ENCODE measurements at regions not wholly inside any gene's neighbourhood (a gene's known extent, or its start where the extent isn't known, plus 50 kb on each side); places are given as distances from the start of the nearest gene placed in this dataset.
A peak's percentile ranks its signal among the peaks of the same experiment; 100 is the strongest.

GRCh38 chr9:29648601-29649000 lies 2075.3 kb upstream of the C9orf72 start:
- Histone ChIP-seq H4K20me1 (ENCODE audit: insufficient read depth, low read length) (no peaks in the 10 kb centered on the region), H3K27ac (ENCODE audit: low read length) (no peak overlapping the region), H3K79me2 (ENCODE audit: low read length) (no peaks in the 10 kb centered on the region), H3K4me1 (ENCODE audit: low read length) (no peaks in the 10 kb centered on the region), H3K27me3 (ENCODE audit: low read depth, low read length) (no peaks in the 10 kb centered on the region), H3K9me3 (ENCODE audit: insufficient read depth, low read length) (no peaks in the 10 kb centered on the region), H3K4me3 (ENCODE audit: low read length) (no peak overlapping the region), H3K4me2 (ENCODE audit: low read length) (no peak overlapping the region), H3K9ac (ENCODE audit: low read length) (no peak overlapping the region), H3K36me3 (replicated peaks; ENCODE audit: low read depth, low read length) (no peaks in the 10 kb centered on the region), H2AFZ (ENCODE audit: low read depth, low read length) (no peak overlapping the region)
- no peak for TF ChIP-seq EZH2phosphoT487 (IDR thresholded peaks at IDR 0.05; ENCODE audit: low read depth)
- no peak for TF ChIP-seq CTCF (IDR thresholded peaks at IDR 0.05; ENCODE audit: low read depth, low read length)

- no peak overlapping the region for H3K4me3 ChIP-seq (ENCODE audit: low read length)
- peaks cover 4% of the 10 kb centered on the region; the same call in 1 of the 2 replicates for H3K4me1 ChIP-seq (ENCODE audit: low read length)
- TF ChIP-seq EZH2phosphoT487 (IDR thresholded peaks at IDR 0.05; ENCODE audit: low read depth) (no peak), CTCF (IDR thresholded peaks at IDR 0.05; ENCODE audit: low read depth, low read length) (no peak)
- H3K4me2 ChIP-seq (ENCODE audit: low read length): no peak overlapping the region
- H3K9me3 ChIP-seq (ENCODE audit: insufficient read depth, low read length): no peaks in the 10 kb centered on the region
- H3K36me3 ChIP-seq (replicated peaks; ENCODE audit: low read depth, low read length): no peaks in the 10 kb centered on the region
- no peak overlapping the region for H2AFZ ChIP-seq (ENCODE audit: low read depth, low read length)
- H3K9ac ChIP-seq (ENCODE audit: low read length): no peak overlapping the region
- H3K27ac ChIP-seq (ENCODE audit: low read length): no peak overlapping the region
- no peaks in the 10 kb centered on the region for H4K20me1 ChIP-seq (ENCODE audit: insufficient read depth, low read length)
- H3K27me3 ChIP-seq (ENCODE audit: low read depth, low read length): no peaks in the 10 kb centered on the region
- H3K79me2 ChIP-seq (ENCODE audit: low read length): no peaks in the 10 kb centered on the region
Measured at GRCh38 chr9:29656641-29657406, 2083.5 kb upstream of the C9orf72 start.

- H2AFZ ChIP-seq (ENCODE audit: low read depth, low read length): no peak overlapping the region
- no peak for TF ChIP-seq CTCF (IDR thresholded peaks at IDR 0.05; ENCODE audit: low read depth, low read length)
- no peak for TF ChIP-seq EZH2phosphoT487 (IDR thresholded peaks at IDR 0.05; ENCODE audit: low read depth)
- H3K79me2 ChIP-seq (ENCODE audit: low read length): no peaks in the 10 kb centered on the region
- no peaks in the 10 kb centered on the region for H4K20me1 ChIP-seq (ENCODE audit: insufficient read depth, low read length)
- no peak overlapping the region for H3K9ac ChIP-seq (ENCODE audit: low read length)
- no peak overlapping the region for H3K4me3 ChIP-seq (ENCODE audit: low read length)
- no peaks in the 10 kb centered on the region for H3K9me3 ChIP-seq (ENCODE audit: insufficient read depth, low read length)
- H3K27ac ChIP-seq (ENCODE audit: low read length): no peak overlapping the region
- no peak overlapping the region for H3K4me2 ChIP-seq (ENCODE audit: low read length)
- H3K27me3 ChIP-seq (ENCODE audit: low read depth, low read length): no peaks in the 10 kb centered on the region
- no peaks in the 10 kb centered on the region for H3K36me3 ChIP-seq (replicated peaks; ENCODE audit: low read depth, low read length)
- peaks cover 4% of the 10 kb centered on the region; the same call in 1 of the 2 replicates for H3K4me1 ChIP-seq (ENCODE audit: low read length)
Measured at GRCh38 chr9:29657821-29658220, 2084.5 kb upstream of the C9orf72 start.

GRCh38 chr9:29659014-29659413 lies 2085.7 kb upstream of the C9orf72 start:
- no peak for TF ChIP-seq EZH2phosphoT487 (IDR thresholded peaks at IDR 0.05; ENCODE audit: low read depth)
- peak; percentile 15; the same call in 1 of the 2 replicates for TF ChIP-seq CTCF (IDR thresholded peaks at IDR 0.05; ENCODE audit: low read depth, low read length)
- Histone ChIP-seq H3K4me1 (ENCODE audit: low read length) (peaks cover 4% of the 10 kb centered on the region; the same call in 1 of the 2 replicates), H3K79me2 (ENCODE audit: low read length) (no peaks in the 10 kb centered on the region), H3K9me3 (ENCODE audit: insufficient read depth, low read length) (no peaks in the 10 kb centered on the region), H3K4me2 (ENCODE audit: low read length) (peak overlapping the region; percentile 10; the same call in 1 of the 2 replicates), H3K36me3 (replicated peaks; ENCODE audit: low read depth, low read length) (no peaks in the 10 kb centered on the region), H4K20me1 (ENCODE audit: insufficient read depth, low read length) (no peaks in the 10 kb centered on the region), H3K4me3 (ENCODE audit: low read length) (no peak overlapping the region), H3K27ac (ENCODE audit: low read length) (no peak overlapping the region), H3K27me3 (ENCODE audit: low read depth, low read length) (no peaks in the 10 kb centered on the region), H2AFZ (ENCODE audit: low read depth, low read length) (no peak overlapping the region), H3K9ac (ENCODE audit: low read length) (no peak overlapping the region)
